HG02798 (cell line): ENCODE measurements at regions not wholly inside any gene's neighbourhood (a gene's known extent, or its start where the extent isn't known, plus 50 kb on each side); places are given as distances from the start of the nearest gene placed in this dataset.
"Not testable (repeated sequence)": the region's sequence is repeated elsewhere in the genome, so short reads cannot be mapped to it uniquely, and the experiment has no call there.

ENCODE experiments used
- ATAC-seq: cut with Tn5 transposase; IDR thresholded peaks from one replicate; pipeline ENCODE4 v1.9.1; 2021; ENCODE audit warnings: mild to moderate bottlenecking; ENCODE audit not compliant: unreplicated experiment, poor library complexity

DNA sequence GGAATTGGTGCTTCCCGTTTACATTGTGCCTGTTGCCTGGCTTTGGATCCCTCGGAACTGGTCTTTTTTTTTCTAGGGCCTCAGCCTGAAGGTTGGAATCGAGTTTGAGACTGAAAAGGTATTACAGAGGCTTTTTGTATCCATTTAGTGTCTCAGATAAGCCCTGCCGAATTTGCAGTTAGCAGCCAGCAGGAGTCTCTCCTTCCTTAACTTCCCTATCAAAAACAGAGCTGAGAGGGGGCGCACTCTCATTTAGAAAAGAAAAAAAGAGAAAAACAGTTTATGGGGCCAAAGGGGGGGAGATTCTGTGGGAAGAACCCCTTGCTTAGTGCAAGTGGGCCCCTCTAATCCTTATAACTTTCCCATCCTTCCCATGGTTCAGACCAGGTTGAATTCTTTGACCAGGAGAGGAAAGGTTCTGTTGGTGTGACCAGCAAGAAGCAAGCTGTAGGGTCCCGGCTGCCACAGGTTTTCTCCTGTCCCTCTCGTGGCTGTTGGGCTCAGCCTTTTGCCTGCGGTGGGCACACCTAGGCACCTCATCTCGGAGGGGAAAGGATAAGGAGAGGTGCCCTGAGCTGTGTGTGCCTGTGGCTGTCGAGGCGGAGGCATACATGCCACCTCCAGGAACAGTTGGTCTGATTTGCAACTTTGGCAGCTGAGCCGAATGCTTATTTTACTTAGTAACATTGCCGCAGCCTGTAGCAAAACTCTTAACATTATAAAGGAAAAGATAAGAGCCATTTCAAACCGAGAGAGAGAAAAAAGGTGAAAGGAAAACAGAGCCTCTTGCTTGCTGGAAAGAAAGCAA lies 565.0 kb upstream of the CNTN5 start:
- no peak for ATAC-seq

- ATAC-seq, result no peak
These were observed 564.5 kb upstream of the CNTN5 start for GRCh38 chr11:98456308-98456680.

- no peak for ATAC-seq
These were observed 525.7 kb upstream of the CNTN5 start for GRCh38 chr11:98495016-98495415.

GRCh38 chr11:98495601-98496000 lies 525.1 kb upstream of the CNTN5 start:
- ATAC-seq, result no peak

DNA sequence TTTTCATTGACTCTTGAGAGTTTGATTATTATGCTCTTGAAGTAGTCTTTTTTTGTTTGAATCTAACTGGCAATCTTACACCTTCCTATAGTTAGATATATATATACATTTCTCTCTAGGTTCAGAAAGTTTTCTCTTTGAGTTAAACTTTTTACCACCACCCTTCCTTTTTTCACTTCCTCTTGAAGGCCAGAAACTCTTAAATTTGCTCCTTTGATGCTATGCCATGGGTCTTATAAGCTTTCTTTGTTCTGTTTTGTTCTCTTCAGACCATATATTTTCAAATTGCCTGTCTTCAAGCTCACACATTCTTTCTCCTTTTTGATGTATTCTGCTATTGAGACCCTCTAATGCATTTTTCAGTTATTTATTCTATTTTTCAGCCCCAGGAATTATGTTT lies 513.5 kb upstream of the CNTN5 start:
- ATAC-seq, result no peak

GRCh38 chr11:98512938-98513337 lies 507.8 kb upstream of the CNTN5 start:
- ATAC-seq, result no peak

GRCh38 chr11:98531576-98531975 lies 489.2 kb upstream of the CNTN5 start:
- no peak for ATAC-seq

DNA sequence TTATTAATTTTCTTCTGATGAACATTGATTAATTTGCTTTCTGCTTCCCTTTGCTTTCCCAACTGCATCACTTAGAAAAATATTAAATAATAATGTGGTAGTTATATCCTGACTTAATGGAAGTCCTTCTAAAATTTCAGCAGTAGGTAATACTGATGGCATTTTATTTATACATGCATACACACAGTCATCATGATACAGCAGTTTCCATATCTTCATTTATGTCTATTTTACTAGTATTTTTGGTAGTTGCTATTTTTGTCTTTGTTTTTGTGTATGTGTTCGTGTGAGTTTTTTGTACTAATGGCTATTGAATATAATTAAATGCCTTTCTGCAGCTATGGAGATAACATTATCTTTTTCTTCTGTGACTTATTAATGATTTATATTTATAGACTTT lies 484.7 kb upstream of the CNTN5 start:
- no peak for ATAC-seq

GRCh38 chr11:98538358-98538757 lies 482.4 kb upstream of the CNTN5 start:
- not testable (repeated sequence) for ATAC-seq

DNA sequence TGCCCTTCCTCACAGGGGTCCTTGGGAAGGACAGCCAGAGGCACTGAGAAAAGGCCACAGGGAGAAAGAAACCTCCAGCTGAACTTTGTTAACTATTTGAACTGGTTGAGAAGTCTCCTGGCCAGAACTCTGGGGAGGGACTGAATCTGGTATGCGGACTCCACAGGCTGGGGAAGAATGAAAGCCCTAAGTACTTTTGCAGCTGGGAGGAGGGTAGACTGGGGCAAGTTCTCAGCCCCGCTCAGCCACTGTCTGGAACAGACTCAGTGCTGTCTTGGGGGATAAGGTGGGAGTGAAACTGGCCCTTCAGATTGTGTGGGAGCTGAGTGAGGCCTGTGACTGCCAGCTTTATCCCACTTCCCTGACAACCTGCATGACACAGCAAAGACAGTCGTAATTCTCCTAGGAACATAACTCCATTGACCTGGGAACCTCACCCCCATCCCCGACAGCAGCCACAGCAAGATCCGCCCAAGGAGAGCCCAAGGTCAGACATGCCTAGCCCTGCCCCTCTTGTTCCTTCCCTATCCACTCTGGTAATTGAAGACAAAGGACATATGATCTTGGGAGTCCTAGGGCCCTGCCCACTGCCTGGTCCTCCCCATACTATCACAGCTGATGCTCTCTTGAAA lies 475.1 kb upstream of the CNTN5 start:
- ATAC-seq, result no peak

DNA sequence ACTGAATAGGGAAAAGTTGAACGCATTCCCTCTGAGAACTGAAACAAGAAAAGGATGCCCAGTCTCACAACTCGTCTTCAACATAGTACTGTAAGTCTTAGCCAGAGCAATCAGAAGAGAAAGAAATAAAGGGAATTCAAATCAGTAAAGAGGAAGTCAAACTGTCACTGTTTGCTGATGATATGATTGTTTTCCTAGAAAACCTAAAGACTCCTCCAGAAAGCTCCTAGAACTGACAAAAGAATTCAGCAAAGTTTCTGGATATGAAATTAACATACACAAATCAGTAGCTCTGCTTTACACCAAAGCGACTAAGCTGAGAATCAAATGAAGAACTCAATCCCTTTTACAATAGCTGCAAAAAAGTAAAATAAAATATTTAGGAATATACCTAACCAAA lies 471.2 kb upstream of the CNTN5 start:
- no peak for ATAC-seq

GRCh38 chr11:98559961-98560360 lies 460.8 kb upstream of the CNTN5 start:
- no peak for ATAC-seq

DNA sequence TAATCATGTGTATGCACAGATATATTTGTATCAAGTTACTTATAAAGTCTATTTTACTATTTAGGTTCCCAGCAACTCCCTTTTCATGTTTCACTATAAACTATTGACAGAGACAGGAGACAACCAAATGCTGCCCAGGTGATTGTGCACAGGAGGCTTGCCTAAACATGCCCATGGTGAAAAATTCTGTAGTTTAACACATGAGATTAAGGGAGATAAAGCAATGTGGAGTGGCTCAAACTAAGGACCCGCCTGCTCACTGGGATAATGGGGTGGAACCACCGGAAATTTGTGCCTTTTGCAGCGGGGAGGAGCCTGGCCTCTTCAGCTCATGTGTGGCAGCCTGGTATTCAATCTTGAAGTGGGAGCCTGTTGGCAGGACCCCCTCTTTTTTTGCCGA lies 459.5 kb upstream of the CNTN5 start:
- ATAC-seq, result no peak

DNA sequence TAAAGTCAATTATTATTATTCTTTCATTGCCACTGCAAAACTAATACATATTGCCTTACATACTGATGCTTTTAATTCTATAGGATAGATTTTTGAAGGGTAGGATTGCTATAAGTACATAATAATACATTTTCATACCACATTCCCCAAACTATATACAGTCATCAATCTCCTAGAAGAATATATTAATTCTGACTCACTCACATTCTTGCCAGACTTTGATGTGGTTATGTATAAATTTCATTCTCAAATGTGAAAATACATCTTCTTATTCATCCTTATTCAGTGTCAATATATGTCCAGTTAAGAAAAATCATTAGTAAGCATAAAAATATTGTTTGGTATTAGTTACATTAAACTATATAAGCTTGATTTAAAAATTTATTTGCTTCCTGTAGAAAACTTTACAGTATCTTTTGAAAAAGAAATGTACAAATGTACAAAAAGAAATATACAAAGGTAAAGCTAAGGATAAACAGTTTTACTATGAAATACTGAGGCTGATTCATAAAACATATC lies 458.8 kb upstream of the CNTN5 start:
- ATAC-seq, result no peak

GRCh38 chr11:98564233-98564632 lies 456.5 kb upstream of the CNTN5 start:
- no peak for ATAC-seq

DNA sequence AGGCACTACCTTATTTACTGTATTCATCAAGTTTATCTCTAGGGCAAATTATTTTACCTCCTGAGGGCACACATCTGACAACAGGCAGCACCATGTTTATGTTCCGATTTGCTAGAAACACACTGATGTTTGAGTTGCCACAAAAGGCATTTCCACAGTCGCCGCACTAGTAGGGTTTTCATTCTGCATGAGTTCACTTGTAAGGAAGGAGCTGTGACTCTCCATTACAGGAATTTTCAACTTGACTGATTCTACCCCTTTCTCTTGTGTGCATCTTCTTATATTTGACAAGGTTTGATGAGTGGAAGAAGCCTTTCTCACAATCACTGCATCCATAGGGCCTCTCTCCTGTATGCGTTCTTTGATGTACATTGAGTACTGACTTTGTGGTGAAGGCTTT lies 455.9 kb upstream of the CNTN5 start:
- ATAC-seq, result no peak

DNA sequence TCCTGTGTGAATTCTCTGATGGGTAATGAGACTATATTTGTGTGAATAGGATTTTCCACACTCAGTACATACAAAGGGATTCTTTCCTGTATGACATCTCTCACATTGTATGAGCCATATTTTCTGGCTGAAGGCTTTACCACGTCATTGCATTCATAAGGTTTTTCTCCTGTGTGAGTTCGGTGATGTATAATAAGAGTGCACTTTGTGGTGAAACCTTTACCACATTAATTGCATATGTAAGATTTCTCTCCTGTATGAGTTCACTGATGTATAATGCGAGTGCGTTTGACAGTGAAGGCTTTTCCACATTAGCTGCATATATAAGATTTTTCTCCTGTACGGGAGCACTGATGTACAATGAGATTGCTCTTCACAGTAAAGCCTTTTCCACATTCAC lies 455.4 kb upstream of the CNTN5 start:
- no peak for ATAC-seq

DNA sequence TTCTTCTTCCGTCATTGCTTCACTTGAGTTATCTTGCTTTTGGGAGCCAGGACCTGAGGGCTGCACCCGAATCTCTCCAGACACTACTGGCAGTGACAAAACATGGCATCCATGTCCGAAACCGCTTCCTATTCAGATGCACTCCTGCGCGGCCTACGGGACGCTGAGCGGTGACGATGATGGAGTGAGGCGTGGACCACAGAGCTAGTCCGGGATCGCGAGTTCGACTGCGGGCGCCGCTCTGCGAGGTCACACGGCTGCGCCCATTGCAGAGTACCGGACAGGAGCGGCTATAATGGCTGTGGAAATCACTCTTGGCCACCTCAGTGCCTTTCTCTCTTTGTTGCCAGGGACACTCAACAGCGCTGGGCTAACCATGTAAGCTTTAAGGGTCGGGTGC lies 453.8 kb upstream of the CNTN5 start:
- ATAC-seq, result no peak

- no peak for ATAC-seq
These were observed 452.7 kb upstream of the CNTN5 start for GRCh38 chr11:98568013-98568412.

DNA sequence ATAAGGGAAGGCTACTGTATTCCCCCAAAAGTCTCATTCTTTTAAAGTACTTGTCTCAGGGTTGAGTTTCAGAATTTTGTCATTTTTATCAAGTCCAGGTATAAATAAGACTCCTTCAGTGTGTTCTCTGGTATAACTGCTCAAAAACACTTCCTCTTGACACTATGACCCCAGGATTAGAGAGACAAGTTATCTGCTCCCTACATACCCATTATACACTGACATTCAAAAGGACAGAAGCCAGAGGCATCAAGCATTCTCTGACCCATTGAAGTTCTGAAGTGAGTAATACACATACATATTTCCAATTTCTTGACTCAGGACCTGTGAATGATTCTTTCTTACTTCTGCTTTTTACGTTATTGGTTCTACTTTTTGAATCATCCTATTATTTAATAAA lies 447.8 kb upstream of the CNTN5 start:
- ATAC-seq, result no peak

DNA sequence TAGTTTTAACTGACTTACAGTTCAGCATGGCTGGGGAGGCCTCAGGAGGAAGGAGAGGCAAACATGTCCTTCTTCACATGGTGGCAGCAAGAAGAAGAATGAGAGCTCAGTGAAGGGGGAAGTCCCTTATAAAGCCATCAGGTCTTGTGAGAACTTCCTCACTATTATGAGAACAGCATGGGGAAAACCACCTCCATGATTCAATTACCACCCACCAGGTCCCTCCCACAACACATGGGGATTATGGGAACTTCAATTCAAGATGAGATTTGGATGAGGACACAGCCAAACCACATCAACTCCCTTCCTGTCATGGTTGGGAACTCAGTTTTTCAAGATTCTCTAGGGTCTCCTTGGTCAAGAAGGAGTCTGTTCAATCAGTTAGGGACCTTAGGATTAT lies 432.9 kb upstream of the CNTN5 start:
- ATAC-seq, result no peak

DNA sequence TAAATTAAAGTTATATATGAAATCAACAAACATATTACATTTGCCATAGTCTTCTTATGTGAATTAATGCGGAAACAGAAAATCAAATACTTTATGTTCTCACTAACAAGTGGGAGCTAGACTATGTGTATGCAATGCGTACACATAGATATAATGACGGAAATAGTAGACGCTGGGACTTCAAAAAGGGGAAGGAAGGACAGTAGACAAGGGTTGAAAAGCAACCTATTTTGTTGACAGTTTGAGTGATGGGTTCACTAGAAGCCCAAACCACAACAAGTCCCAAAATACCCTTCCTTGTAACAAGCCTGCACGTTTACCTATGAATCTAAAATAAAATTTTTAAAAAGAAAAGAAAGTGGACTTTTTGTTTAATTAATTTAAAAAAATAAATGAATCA lies 430.8 kb upstream of the CNTN5 start:
- ATAC-seq, result no peak
